Endothelial cell of umbilical vein (primary cell): ENCODE measurements at regions not wholly inside any gene's neighbourhood (a gene's known extent, or its start where the extent isn't known, plus 50 kb on each side); places are given as distances from the start of the nearest gene placed in this dataset.

ENCODE experiments used
- BruUV-seq: library from RNA; stranded (reverse); fragments of 400-500 nt; replicated peaks from 2 replicates; lab custom pipeline; 2021; lab: Mats Ljungman, UMichigan
- CTCF ChIA-PET: fragments of 300-600, 350-600 bp; sonication (Branson Sonifier 250); formaldehyde crosslinking; loops from one replicate; lab custom pipeline; 2021; ENCODE audit warnings: antibody characterized with exemption, inconsistent platforms; lab: Charles Lee
- POLR2A ChIA-PET: fragments of 300-600, 350-600 bp; sonication (Branson Sonifier 250); formaldehyde crosslinking; loops from one replicate; lab custom pipeline; 2021; ENCODE audit warnings: antibody characterized with exemption, inconsistent platforms; lab: Charles Lee
- DNase-seq: peaks from one replicate; pipeline ENCODE4 v3.0.0-alpha.2; 2011; ENCODE audit warnings: low read depth, low spot score
- FAIRE-seq: peaks from 2 replicates; lab custom pipeline; 2011; peaks lifted over from hg19 to GRCh38; lab: Jason Lieb, UNC
- H2AFZ ChIP-seq: 2 replicates; pipeline ENCODE4 v1.6.0; 2012; ENCODE audit warnings: low read depth, low read length, control low read depth, inconsistent platforms
- H3K27ac ChIP-seq: 2 replicates; pipeline ENCODE4 v1.5.1; 2011; ENCODE audit warnings: low read depth, mild to moderate bottlenecking, control low read depth, low read length, moderate library complexity; ENCODE audit not compliant: insufficient read depth
- H3K27me3 ChIP-seq, 2 experiments: 2 replicates each; pipeline versions ENCODE4 v1.6.0 to v1.6.1; 2011; ENCODE audit warnings: low read length in 2 of 2, mixed read lengths in 1 of 2; ENCODE audit not compliant: control insufficient read depth in 2 of 2, insufficient read depth in 2 of 2
- H3K36me3 ChIP-seq, 2 experiments: 2 replicates in 1 of 2; 3 replicates in 1 of 2; pipeline ENCODE4 v1.5.1; 2011; ENCODE audit warnings: low read length in 2 of 2, mild to moderate bottlenecking in 1 of 2, moderate library complexity in 1 of 2; ENCODE audit not compliant: control insufficient read depth in 2 of 2, insufficient read depth in 2 of 2; ENCODE audit errors: extremely low read depth in 1 of 2
- H3K4me1 ChIP-seq: 3 replicates; pipeline ENCODE4 v1.5.1; 2011; ENCODE audit warnings: mild to moderate bottlenecking, low read length; ENCODE audit not compliant: control insufficient read depth, insufficient read depth; ENCODE audit errors: extremely low read depth
- H3K4me2 ChIP-seq: 2 replicates; pipeline ENCODE4 v1.6.1; 2011; ENCODE audit warnings: low read length, control low read depth, mixed read lengths; ENCODE audit not compliant: insufficient read depth
- H3K4me3 ChIP-seq, 3 experiments: fragments of 200-600 bp in 1 of 3; sonication (generic), shearing (Covaris generic) in 1 of 3; replicated peaks in 1 of 3; 2 replicates each; pipeline ENCODE4 v1.5.1; 2011 to 2016; ENCODE audit warnings: control low read depth in 3 of 3, low read length in 3 of 3, mild to moderate bottlenecking in 2 of 3, inconsistent platforms in 1 of 3, low read depth in 1 of 3, moderate library complexity in 1 of 3; ENCODE audit not compliant: insufficient read depth in 1 of 3
- H3K79me2 ChIP-seq: 2 replicates; pipeline ENCODE4 v1.6.0; 2012; ENCODE audit warnings: low read length, inconsistent platforms; ENCODE audit not compliant: control insufficient read depth, insufficient read depth
- H3K9ac ChIP-seq: replicated peaks from 2 replicates; pipeline ENCODE3; 2011; ENCODE audit warnings: low read length, control low read depth; ENCODE audit not compliant: insufficient read depth; ENCODE audit errors: extremely low read depth
- H3K9me1 ChIP-seq: replicated peaks from 3 replicates; pipeline ENCODE4 v1.6.0; 2011; ENCODE audit warnings: mild to moderate bottlenecking, low read length; ENCODE audit not compliant: control insufficient read depth, insufficient read depth; ENCODE audit errors: extremely low read depth
- H3K9me3 ChIP-seq: replicated peaks from 2 replicates; pipeline ENCODE4 v1.5.1; 2012; ENCODE audit warnings: low read length, inconsistent platforms; ENCODE audit not compliant: control insufficient read depth, insufficient read depth
- H4K20me1 ChIP-seq: replicated peaks from 2 replicates; pipeline ENCODE3; 2011; ENCODE audit warnings: mild to moderate bottlenecking, low read length; ENCODE audit not compliant: control insufficient read depth, insufficient read depth; ENCODE audit errors: extremely low read depth
- EZH2 ChIP-seq: IDR thresholded peaks from 2 replicates; pipeline ENCODE4 v1.6.1; 2012; ENCODE audit warnings: borderline replicate concordance, low read depth, mild to moderate bottlenecking, moderate library complexity, low read length, inconsistent platforms; ENCODE audit not compliant: severe bottlenecking
- FOS ChIP-seq: IDR thresholded peaks from 2 replicates; pipeline ENCODE4 v1.6.1; 2011; ENCODE audit warnings: mild to moderate bottlenecking, low read length, moderate library complexity, borderline replicate concordance; ENCODE audit not compliant: insufficient read depth
- GATA2 ChIP-seq: IDR thresholded peaks from 2 replicates; pipeline ENCODE4 v1.7.0; 2011; ENCODE audit warnings: low read depth, mild to moderate bottlenecking, moderate library complexity, mixed read lengths, low read length; ENCODE audit not compliant: insufficient read length, insufficient read depth
- JUN ChIP-seq: IDR thresholded peaks from 2 replicates; pipeline ENCODE4 v1.6.1; 2011; ENCODE audit warnings: borderline replicate concordance, low read depth; ENCODE audit not compliant: insufficient read length, insufficient read depth
- MYC ChIP-seq: IDR thresholded peaks from one replicate; pipeline ENCODE4 v1.6.1; 2011; ENCODE audit warnings: mild to moderate bottlenecking, low read depth, low read length
- POLR2A ChIP-seq: IDR thresholded peaks from 2 replicates; pipeline ENCODE4 v1.6.1; 2012; ENCODE audit warnings: low read depth, mild to moderate bottlenecking, control low read depth, low read length
- dilution Hi-C: fragments of 300-500 bp; cut with MboI; formaldehyde crosslinking; loops from one replicate; pipeline ENCODE4 v1.15.0; 2019; ENCODE audit warnings: low sequenced_read_pairs; ENCODE audit not compliant: extremely low pct_ligation_motif_present
- intact Hi-C: fragments of 100-400 bp; cut with micrococcal nuclease; formaldehyde crosslinking; loops from one replicate; pipeline ENCODE4 v1.10.0; 2022
- TF ChIP-seq, protein P1 (sequence below), 2 donors: IDR thresholded peaks; 1 replicate in 1 of 2; 2 replicates in 1 of 2; pipeline ENCODE4 v1.5.1; 2011; ENCODE audit warnings: low read length in 2 of 2, mild to moderate bottlenecking in 2 of 2, moderate library complexity in 2 of 2, control low read depth in 1 of 2, inconsistent platforms in 1 of 2, low read depth in 1 of 2; ENCODE audit not compliant: insufficient read depth in 1 of 2; ENCODE audit errors: extremely low read depth in 1 of 2
- TF ChIP-seq, protein P2 (sequence below): IDR thresholded peaks from 2 replicates; pipeline ENCODE4 v1.6.1; 2011; ENCODE audit not compliant: insufficient read depth, insufficient read length

DNA sequence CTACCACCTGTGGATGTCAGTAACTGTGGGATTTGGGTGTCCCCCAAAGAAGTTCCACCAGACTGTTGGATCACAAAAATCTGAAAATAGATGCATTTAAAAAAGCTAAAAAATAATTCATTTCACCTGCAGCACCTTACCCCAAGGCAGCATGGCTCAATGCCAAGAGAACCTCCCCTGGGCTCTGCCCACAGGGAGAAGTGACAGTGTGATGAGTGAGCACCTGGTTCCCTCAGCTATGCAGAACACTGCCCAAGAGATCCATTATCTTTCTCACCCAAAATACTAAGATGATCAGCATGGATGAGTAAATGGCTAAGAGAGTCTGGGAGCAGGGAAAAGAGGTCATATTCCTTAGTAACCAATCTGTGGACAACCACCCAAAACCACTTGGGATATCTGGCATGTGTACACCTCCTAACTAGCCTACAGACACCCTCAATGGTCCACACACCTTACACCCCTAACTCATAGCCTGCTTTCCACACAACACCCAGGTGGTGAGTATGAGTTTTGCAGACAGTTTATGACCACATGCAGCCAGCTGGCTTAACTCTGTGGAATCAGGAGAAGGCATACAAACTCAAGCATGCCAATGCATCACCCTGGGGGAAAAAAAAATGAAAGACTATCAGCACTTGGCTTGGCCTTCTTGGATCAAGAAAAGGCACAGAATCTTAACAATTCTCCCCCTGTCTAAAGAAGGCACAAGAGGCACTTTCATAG lies 416.5 kb upstream of the SMIM31 start:
- DNase-seq, result no peak

More for the DNA sequence above, 416.5 kb upstream of the SMIM31 start:
- Histone ChIP-seq H3K9me1 (no peaks in the 10 kb centered on the region), H3K9me3 (peaks cover 6% of the 10 kb centered on the region), H3K9ac (no peak overlapping the region), H4K20me1 (no peaks in the 10 kb centered on the region), H3K4me2 (no peak overlapping the region), H3K36me3 (no peaks in the 10 kb centered on the region), H3K4me1 (no peaks in the 10 kb centered on the region), H3K4me3 (no peak overlapping the region), H3K27ac (no peak overlapping the region), H3K27me3 (no peaks in the 10 kb centered on the region), H3K79me2 (no peaks in the 10 kb centered on the region), H2AFZ (no peak overlapping the region)
- intact Hi-C loops, result no loop called here
- ChIA-PET CTCF (no interaction called here), POLR2A (no interaction called here)
- dilution Hi-C loops, result no loop called here
- TF ChIP-seq, protein P1, sequence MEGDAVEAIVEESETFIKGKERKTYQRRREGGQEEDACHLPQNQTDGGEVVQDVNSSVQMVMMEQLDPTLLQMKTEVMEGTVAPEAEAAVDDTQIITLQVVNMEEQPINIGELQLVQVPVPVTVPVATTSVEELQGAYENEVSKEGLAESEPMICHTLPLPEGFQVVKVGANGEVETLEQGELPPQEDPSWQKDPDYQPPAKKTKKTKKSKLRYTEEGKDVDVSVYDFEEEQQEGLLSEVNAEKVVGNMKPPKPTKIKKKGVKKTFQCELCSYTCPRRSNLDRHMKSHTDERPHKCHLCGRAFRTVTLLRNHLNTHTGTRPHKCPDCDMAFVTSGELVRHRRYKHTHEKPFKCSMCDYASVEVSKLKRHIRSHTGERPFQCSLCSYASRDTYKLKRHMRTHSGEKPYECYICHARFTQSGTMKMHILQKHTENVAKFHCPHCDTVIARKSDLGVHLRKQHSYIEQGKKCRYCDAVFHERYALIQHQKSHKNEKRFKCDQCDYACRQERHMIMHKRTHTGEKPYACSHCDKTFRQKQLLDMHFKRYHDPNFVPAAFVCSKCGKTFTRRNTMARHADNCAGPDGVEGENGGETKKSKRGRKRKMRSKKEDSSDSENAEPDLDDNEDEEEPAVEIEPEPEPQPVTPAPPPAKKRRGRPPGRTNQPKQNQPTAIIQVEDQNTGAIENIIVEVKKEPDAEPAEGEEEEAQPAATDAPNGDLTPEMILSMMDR (IDR thresholded peaks at IDR 0.05; ENCODE audit: extremely low read depth in 1 of 2, insufficient read depth in 1 of 2, low read depth in 1 of 2, low read length in 2 of 2), result no peak
- TF ChIP-seq, protein P2, sequence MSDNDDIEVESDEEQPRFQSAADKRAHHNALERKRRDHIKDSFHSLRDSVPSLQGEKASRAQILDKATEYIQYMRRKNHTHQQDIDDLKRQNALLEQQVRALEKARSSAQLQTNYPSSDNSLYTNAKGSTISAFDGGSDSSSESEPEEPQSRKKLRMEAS, result no peak
- TF ChIP-seq EZH2 (no peak), POLR2A (no peak), GATA2 (no peak), FOS (no peak), JUN (no peak), MYC (no peak)
- FAIRE-seq, result no peak
- BruUV-seq, result no TSS peak
